Vagina (tissue), 2 donors: ENCODE measurements at regions not wholly inside any gene's neighbourhood (a gene's known extent, or its start where the extent isn't known, plus 50 kb on each side); places are given as distances from the start of the nearest gene placed in this dataset.

ENCODE experiments used
- DNase-seq, 2 donors: peaks; one replicate each; pipeline ENCODE4 v3.0.0-alpha.2; 2017; ENCODE audit errors: extremely low spot score in 2 of 2
- H3K27ac ChIP-seq: fragments of 200-600 bp; sonication (generic); one replicate; pipeline ENCODE4 v1.5.1; 2019
- H3K27me3 ChIP-seq: fragments of 200-600 bp; sonication (generic); one replicate; pipeline ENCODE4 v1.5.1; 2019
- H3K36me3 ChIP-seq, 2 donors: fragments of 200-600 bp; sonication (generic); one replicate each; pipeline ENCODE4 v1.5.1; 2017 to 2019
- H3K4me1 ChIP-seq: fragments of 200-600 bp; sonication (generic); one replicate; pipeline ENCODE4 v1.5.1; 2019
- H3K4me3 ChIP-seq, 2 donors: fragments of 200-600 bp; sonication (generic); 1 replicate in 1 of 2; 2 replicates in 1 of 2; pipeline ENCODE4 v1.5.1; 2016 to 2019
- H3K9me3 ChIP-seq: fragments of 200-600 bp; sonication (generic); one replicate; pipeline ENCODE4 v1.5.1; 2019
- POLR2A ChIP-seq, 2 donors: fragments of 450-650 bp; IDR thresholded peaks; one replicate each; pipeline ENCODE4 v1.6.1; 2017; ENCODE audit warnings: antibody characterized with exemption in 2 of 2, mild to moderate bottlenecking in 2 of 2, moderate library complexity in 2 of 2
- POLR2AphosphoS5 ChIP-seq, 2 donors: sonication (generic); formaldehyde crosslinking; IDR thresholded peaks; one replicate each; pipeline ENCODE4 v1.9.0; 2017; ENCODE audit warnings: antibody characterized with exemption in 2 of 2, mild to moderate bottlenecking in 2 of 2, low read depth in 1 of 2; ENCODE audit not compliant: insufficient read depth in 1 of 2
- intact Hi-C: fragments of 100-400 bp; cut with DNase I; formaldehyde crosslinking; loops from one replicate; pipeline ENCODE4 v1.15.1; 2023
- TF ChIP-seq, protein P1 (sequence below), 3 experiments: fragments of 450-650 bp in 2 of 3; fragments of 200-600 bp in 1 of 3; sonication (generic) in 1 of 3; IDR thresholded peaks; one replicate each; pipeline ENCODE4 v1.5.1; 2017 to 2019; ENCODE audit warnings: antibody characterized with exemption in 3 of 3, mild to moderate bottlenecking in 2 of 3, moderate library complexity in 2 of 3

DNA sequence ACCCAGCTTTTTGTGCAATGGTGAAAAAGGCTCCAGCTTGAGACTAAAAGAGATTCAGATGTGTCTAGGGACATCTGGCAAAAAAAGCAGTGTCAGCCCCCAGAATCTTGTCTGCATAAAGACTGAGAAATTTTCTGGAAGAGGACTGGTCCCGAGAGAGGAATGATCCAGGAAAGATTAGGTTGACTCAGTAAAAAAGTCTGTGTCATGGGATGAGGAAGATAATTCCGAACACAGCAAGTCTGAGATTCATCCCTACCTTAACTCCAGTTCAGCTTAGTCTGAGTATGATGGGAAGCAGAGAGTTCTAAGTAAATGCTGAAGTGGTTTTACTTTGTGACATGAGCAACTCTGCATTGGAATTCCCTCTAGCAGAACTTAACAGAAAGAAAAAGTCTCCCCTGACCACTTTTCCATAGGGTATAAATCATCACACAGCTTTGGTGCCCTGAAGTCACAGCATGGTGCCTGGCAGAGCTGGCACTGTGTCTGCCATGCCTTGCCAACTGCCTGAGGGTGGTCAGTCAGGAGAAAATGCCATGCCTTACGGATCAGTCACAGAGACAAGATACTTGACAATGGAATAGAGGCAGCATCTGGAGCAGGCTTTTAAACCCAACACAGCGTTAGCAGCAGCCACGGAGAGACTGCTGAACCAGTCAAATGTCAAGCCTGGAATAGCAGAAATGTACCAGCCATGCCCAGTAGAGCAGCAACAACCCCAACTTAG, 153.4 kb downstream of the ZC3H11B start:
- Histone ChIP-seq H3K9me3 (no peaks in the 10 kb centered on the region), H3K4me1 (peaks cover 49% of the 10 kb centered on the region), H3K4me3 (no peak overlapping the region), H3K27me3 (no peaks in the 10 kb centered on the region), H3K36me3 (no peaks in the 10 kb centered on the region), H3K27ac (peak overlapping the region; percentile 42)
- intact Hi-C loops, result no loop called here
- DNase-seq, result no peak
- TF ChIP-seq POLR2AphosphoS5 (IDR thresholded peaks at IDR 0.05; ENCODE audit: insufficient read depth in 1 of 2, low read depth in 1 of 2) (no peak), POLR2A (IDR thresholded peaks at IDR 0.05) (no peak)
- TF ChIP-seq, protein P1, sequence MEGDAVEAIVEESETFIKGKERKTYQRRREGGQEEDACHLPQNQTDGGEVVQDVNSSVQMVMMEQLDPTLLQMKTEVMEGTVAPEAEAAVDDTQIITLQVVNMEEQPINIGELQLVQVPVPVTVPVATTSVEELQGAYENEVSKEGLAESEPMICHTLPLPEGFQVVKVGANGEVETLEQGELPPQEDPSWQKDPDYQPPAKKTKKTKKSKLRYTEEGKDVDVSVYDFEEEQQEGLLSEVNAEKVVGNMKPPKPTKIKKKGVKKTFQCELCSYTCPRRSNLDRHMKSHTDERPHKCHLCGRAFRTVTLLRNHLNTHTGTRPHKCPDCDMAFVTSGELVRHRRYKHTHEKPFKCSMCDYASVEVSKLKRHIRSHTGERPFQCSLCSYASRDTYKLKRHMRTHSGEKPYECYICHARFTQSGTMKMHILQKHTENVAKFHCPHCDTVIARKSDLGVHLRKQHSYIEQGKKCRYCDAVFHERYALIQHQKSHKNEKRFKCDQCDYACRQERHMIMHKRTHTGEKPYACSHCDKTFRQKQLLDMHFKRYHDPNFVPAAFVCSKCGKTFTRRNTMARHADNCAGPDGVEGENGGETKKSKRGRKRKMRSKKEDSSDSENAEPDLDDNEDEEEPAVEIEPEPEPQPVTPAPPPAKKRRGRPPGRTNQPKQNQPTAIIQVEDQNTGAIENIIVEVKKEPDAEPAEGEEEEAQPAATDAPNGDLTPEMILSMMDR (IDR thresholded peaks at IDR 0.05), result no peak

DNA sequence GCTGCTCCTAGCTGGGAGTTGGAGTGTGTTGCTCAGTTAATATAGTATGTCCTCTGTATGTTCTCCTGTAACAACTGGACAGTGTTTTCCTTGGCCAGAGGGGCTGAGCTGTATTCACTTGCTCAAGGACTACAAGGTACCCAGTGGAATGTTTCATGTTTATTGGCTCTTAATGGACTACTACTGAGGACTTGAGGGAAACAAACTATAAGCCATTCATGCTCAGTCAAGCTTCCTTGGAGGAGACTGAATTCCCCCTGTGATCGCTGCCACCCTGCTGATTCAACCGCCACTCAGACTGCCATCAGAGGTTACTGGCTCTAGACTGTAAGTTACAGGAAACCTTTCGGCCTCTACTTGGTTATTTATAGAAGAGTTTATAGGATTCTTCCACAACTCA, 166.6 kb downstream of the ZC3H11B start:
- no peaks in the 10 kb centered on the region for H3K4me1 ChIP-seq
- TF ChIP-seq, protein P1 (IDR thresholded peaks at IDR 0.05), result no peak
- TF ChIP-seq POLR2A (IDR thresholded peaks at IDR 0.05), result no peak
- TF ChIP-seq POLR2AphosphoS5 (IDR thresholded peaks at IDR 0.05; ENCODE audit: insufficient read depth in 1 of 2, low read depth in 1 of 2), result no peak
- H3K36me3 ChIP-seq, result no peaks in the 10 kb centered on the region
- no peaks in the 10 kb centered on the region for H3K9me3 ChIP-seq
- H3K4me3 ChIP-seq, result no peak overlapping the region
- intact Hi-C loops, result loop anchor here (10.0 kb wide), 1 partner anchor 1771 kb away; no protein-coding TSS in a partner anchor
- no peaks in the 10 kb centered on the region for H3K27me3 ChIP-seq
- DNase-seq, result no peak
- no peak overlapping the region for H3K27ac ChIP-seq

DNA sequence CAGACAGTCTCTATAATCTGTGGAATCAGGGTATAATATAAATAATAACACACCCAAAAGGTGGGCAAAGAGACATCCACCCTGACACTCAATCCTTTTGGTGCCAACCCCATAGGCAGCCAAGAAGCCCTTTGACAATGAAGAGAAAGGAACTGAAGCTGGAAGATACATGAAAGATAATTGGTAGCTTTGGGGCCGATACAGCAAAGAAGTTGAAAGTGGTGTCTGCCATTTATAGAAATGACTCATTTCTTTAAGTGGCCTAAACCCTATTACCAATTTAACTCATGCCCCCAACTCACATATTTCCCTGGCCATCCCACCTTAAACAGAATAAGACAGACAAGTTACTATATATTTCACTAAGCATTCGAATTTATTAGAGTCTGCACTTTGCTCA, 167.0 kb downstream of the ZC3H11B start:
- no peak for DNase-seq
- Histone ChIP-seq H3K36me3 (no peaks in the 10 kb centered on the region), H3K27ac (no peak overlapping the region), H3K4me3 (no peak overlapping the region), H3K27me3 (no peaks in the 10 kb centered on the region), H3K9me3 (no peaks in the 10 kb centered on the region), H3K4me1 (no peaks in the 10 kb centered on the region)
- TF ChIP-seq, protein P1 (IDR thresholded peaks at IDR 0.05), result no peak
- TF ChIP-seq POLR2A (IDR thresholded peaks at IDR 0.05), result no peak
- no peak for TF ChIP-seq POLR2AphosphoS5 (IDR thresholded peaks at IDR 0.05; ENCODE audit: insufficient read depth in 1 of 2, low read depth in 1 of 2)
- intact Hi-C loops, result loop anchor here (10.0 kb wide), 1 partner anchor 1771 kb away; no protein-coding TSS in a partner anchor

DNA sequence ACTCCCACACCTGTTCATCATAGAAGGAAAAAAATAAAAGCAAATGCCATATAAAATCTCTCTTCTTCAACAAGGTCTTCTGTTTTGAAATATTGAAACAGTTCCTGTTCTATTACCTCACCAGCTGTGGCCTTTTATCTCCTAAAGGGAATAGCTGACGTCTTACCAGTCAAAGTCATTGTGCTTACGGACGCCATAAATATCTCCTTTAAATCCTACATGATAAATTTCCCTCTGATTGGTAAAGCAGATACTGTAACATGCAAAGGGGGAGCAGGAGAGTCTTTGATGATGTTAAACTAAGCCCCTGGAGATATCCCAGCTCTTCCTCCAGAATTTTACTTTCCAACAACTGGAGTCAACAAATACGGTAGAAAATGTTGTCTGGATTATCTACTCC, 168.4 kb downstream of the ZC3H11B start:
- Histone ChIP-seq H3K36me3 (no peaks in the 10 kb centered on the region), H3K4me1 (no peaks in the 10 kb centered on the region), H3K9me3 (no peaks in the 10 kb centered on the region), H3K27me3 (no peaks in the 10 kb centered on the region), H3K27ac (no peak overlapping the region), H3K4me3 (no peak overlapping the region)
- TF ChIP-seq POLR2A (IDR thresholded peaks at IDR 0.05) (no peak), POLR2AphosphoS5 (IDR thresholded peaks at IDR 0.05; ENCODE audit: insufficient read depth in 1 of 2, low read depth in 1 of 2) (no peak)
- TF ChIP-seq, protein P1 (IDR thresholded peaks at IDR 0.05), result no peak
- no peak for DNase-seq
- intact Hi-C loops, result loop anchor here (10.0 kb wide), 1 partner anchor 1770 kb away; no protein-coding TSS in a partner anchor

DNA sequence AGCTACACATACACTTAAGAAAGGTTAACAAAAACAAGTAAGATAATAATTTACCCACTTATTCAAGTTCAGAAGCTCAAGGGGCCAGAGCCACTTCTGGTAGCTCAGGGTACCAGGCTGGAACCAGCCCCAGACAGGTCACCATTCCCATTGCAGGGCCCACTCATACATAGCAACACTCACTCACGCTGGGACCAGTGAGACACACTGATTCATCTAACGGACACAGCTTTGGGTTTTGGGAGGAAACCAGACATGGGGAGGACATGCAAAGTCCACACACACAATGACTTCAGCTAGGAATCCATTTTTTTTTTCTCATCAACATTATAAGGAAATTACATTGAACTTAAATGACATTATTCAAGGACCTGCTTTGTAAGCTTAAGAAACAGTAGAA, 169.1 kb downstream of the ZC3H11B start:
- Histone ChIP-seq H3K4me1 (no peaks in the 10 kb centered on the region), H3K9me3 (no peaks in the 10 kb centered on the region), H3K27me3 (no peaks in the 10 kb centered on the region), H3K27ac (no peak overlapping the region), H3K36me3 (no peaks in the 10 kb centered on the region), H3K4me3 (no peak overlapping the region)
- DNase-seq, result no peak
- intact Hi-C loops, result loop anchor here (10.0 kb wide), 1 partner anchor 1769 kb away; no protein-coding TSS in a partner anchor
- TF ChIP-seq, protein P1 (IDR thresholded peaks at IDR 0.05), result no peak
- no peak for TF ChIP-seq POLR2A (IDR thresholded peaks at IDR 0.05)
- no peak for TF ChIP-seq POLR2AphosphoS5 (IDR thresholded peaks at IDR 0.05; ENCODE audit: insufficient read depth in 1 of 2, low read depth in 1 of 2)
